Ishikawa (cell line): ENCODE measurements at regions not wholly inside any gene's neighbourhood (a gene's known extent, or its start where the extent isn't known, plus 50 kb on each side); places are given as distances from the start of the nearest gene placed in this dataset.

Experiments used
- CREB1 ChIP-seq: IDR thresholded peaks from 2 replicates; pipeline ENCODE4 v1.6.1; 2012; ENCODE audit warnings: low read depth
- EGR1 ChIP-seq: IDR thresholded peaks from 2 replicates; pipeline ENCODE4 v1.6.1; 2012
- EP300 ChIP-seq: IDR thresholded peaks from 2 replicates; pipeline ENCODE4 v1.6.1; 2012; ENCODE audit warnings: borderline replicate concordance
- MAX ChIP-seq: IDR thresholded peaks from 2 replicates; pipeline ENCODE4 v1.6.1; 2012
- NFIC ChIP-seq: IDR thresholded peaks from 2 replicates; pipeline ENCODE4 v1.6.1; 2012
- RAD21 ChIP-seq: IDR thresholded peaks from 2 replicates; pipeline ENCODE4 v1.6.1; 2012; ENCODE audit warnings: low read depth
- REST ChIP-seq: IDR thresholded peaks from 2 replicates; pipeline ENCODE4 v1.6.1; 2012; ENCODE audit warnings: low read depth, mild to moderate bottlenecking
- TAF1 ChIP-seq: IDR thresholded peaks from 2 replicates; pipeline ENCODE4 v1.6.1; 2012; ENCODE audit warnings: low read depth, mild to moderate bottlenecking
- TCF12 ChIP-seq: IDR thresholded peaks from 2 replicates; pipeline ENCODE4 v1.6.1; 2012; ENCODE audit warnings: low read depth
- YY1 ChIP-seq: IDR thresholded peaks from 2 replicates; pipeline ENCODE4 v1.6.1; 2012; ENCODE audit warnings: low read depth

GRCh38 chr20:39878809-39879208 lies 810.2 kb downstream of the MAFB start:
- TF ChIP-seq REST (no peak), EP300 (no peak), TAF1 (no peak), RAD21 (no peak), TCF12 (no peak), CREB1 (no peak), YY1 (no peak), NFIC (no peak), EGR1 (no peak), MAX (no peak)
